ENCODE measurements at regions not wholly inside any gene's neighbourhood (a gene's known extent, or its start where the extent isn't known, plus 50 kb on each side); places are given as distances from the start of the nearest gene placed in this dataset.

GRCh38 chr2:121860758-121861227, 105.3 kb downstream of the TSN start:
- DNase-seq (ENCODE audit: low read depth) = no peak

DNA sequence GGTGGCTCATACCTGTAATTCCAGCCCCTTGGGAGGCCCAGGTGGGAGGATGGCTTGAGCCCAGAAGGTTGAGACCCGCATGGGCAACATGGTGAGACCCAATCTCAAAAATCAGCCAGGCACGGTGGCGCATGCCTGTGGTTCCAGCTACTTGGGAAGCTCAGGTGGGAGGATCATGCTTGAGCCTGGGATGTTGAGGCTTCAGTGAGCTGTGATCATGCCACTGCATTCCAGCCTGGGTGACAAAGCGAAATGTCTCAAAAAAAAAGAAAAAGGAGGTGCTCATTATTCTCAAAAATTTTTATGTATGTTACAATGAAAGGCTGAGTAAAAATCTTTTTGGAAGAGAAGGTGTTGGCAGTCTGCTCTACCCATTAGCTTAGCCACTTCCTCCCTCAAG, 106.8 kb downstream of the TSN start:
- no peak for DNase-seq (ENCODE audit: low read depth)

DNA sequence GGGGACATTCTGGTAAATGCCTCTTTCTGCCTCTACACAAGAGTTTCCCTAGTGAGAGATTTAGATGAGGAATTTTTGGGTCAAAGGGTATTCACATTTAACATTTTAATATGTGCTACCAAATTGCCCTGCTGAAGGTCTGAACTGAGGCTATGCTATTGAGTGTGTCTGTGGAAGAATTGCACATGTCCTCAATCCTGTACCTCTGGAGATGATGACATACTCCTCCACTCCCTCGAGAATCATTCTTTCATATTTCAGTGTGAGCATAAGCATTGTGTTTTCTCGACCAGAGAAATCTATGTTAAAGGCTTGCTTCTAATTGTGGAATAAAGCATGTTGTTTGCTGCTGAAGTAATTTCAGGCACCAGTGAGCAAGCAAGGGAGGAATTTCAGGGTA, 110.5 kb downstream of the TSN start:
- no peak for DNase-seq (ENCODE audit: low read depth)

- DNase-seq (ENCODE audit: low read depth) = no peak
Observed at GRCh38 chr2:121866789-121867188, 111.3 kb downstream of the TSN start.

DNA sequence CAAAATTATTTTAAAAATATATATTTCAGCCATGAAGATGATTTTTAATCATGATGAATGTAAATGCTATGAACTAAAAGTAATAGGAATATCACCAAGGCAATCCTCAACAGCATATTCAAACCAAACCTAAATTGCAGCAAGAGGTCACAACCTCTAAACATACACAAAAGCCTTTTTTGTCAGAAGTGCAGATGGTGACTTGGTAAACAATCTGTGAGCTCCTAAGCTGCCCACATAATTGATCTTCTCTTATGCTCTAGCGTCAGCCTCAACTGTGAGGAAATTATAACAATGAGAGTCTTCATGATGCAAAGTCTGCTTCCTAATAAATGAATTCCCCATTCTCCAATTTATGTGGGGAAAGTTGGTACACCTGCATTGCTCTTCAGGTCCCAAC, 113.2 kb downstream of the TSN start:
- DNase-seq (ENCODE audit: low read depth) = no peak

GRCh38 chr2:121869363-121869762, 113.9 kb downstream of the TSN start:
- DNase-seq (ENCODE audit: low read depth) = no peak

DNA sequence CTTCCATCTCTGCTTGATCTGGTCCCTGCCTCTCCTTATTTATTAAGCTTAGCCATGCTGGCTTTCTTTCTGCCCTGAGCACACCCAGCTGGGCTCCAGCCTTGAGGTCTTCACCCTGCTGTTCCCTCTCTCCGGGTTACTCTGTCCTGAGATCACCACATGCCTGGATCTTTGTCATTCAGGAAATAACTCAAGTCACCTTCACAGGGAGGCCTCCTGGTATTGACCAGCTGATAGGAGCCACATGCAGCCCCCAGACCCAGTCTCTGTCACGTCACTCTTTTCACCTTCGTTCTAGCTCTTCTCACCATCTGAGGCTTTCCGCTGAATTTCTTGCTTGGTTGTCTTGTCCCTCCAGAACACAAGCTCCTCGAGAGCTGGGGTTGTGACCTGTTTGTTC, 114.4 kb downstream of the TSN start:
- no peak for DNase-seq (ENCODE audit: low read depth)

DNA sequence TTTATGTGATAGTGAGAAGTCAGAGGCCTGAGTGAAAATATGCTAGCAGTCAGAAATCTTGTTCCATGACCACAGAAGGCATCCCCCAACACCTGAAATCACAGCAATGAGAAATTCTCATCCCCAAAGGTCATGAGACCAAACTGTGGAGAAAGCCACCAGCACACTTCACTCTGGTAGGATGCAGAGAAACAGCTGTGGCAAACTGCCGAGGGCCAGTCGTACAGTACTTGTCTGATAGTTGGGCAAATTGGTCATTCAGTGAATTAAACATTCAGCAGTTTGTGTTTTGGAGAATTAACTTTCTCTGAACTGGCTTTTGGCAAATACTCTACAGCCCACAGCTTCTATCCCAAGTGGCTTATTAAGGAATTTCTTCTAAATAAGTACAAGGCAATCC, 117.2 kb downstream of the TSN start:
- DNase-seq (ENCODE audit: low read depth) = no peak

GRCh38 chr2:121873864-121874263, 118.4 kb downstream of the TSN start:
- DNase-seq (ENCODE audit: low read depth) = no peak

GRCh38 chr2:121875585-121876185, 120.2 kb downstream of the TSN start:
- no peak for DNase-seq (ENCODE audit: low read depth)

DNA sequence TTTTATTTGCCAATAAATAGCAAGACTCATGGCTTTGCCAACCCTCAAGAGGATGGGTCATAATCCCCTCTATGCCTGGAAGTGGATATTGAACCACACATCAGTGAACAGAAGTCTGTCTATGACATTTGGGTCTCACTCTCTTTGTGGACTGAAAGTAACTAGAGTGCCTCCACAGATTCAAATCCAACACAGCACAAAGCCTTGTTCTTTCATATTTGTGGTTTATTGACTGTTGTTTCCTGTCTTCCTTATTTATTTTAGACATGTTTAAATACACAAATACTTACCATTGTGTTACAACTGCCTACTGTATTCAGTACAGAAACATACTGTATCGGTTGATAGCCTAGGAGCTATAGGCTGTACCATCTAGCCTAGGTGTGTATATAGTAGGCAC, 121.9 kb downstream of the TSN start:
- DNase-seq (ENCODE audit: low read depth) = no peak

DNA sequence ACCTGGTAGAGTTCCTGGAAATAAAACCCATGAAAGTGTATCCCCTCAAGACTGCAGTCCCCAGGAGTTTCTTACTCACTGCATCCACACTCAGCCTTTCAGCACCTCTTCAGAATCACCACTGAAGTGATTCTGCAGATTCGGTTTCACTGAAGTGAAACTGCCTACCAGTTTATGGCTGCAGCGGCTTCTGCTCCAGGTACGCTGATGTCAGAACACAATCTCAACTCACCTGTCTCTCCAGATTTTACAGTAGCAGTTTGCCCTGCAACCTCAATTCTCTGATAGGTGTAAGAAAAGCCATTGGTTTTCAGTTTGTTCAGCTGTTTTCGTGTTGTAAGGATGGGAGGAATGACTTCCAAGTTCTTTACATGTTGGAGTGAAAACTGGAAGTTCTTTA, 124.8 kb downstream of the TSN start:
- no peak for DNase-seq (ENCODE audit: low read depth)

- DNase-seq (ENCODE audit: low read depth) = no peak
Observed at GRCh38 chr2:121881038-121881437, 125.6 kb downstream of the TSN start.

DNA sequence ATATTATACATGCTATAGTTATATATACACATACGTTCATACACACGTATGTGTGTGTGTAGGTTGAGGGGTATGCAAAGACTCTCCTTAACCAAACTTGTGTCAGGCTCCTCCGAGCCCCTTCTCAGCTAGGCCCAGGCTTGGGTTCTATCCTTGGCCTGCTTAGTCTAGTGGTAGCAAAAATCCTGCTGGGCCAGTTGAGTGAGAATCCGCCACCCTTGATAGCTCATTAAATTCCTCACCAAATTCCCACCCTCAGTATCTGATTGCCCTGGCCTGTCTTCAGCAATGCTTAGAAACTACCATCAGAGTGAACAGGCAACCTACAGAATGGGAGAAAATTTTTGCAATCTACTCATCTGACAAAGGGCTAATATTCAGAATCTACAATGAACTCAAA, 126.5 kb downstream of the TSN start:
- DNase-seq (ENCODE audit: low read depth) = no peak

GRCh38 chr2:121884078-121884477, 128.6 kb downstream of the TSN start:
- no peak for DNase-seq (ENCODE audit: low read depth)

GRCh38 chr2:121884511-121884921, 129.1 kb downstream of the TSN start:
- DNase-seq (ENCODE audit: low read depth) = no peak

GRCh38 chr2:121886059-121886458, 130.6 kb downstream of the TSN start:
- no peak for DNase-seq (ENCODE audit: low read depth)

DNA sequence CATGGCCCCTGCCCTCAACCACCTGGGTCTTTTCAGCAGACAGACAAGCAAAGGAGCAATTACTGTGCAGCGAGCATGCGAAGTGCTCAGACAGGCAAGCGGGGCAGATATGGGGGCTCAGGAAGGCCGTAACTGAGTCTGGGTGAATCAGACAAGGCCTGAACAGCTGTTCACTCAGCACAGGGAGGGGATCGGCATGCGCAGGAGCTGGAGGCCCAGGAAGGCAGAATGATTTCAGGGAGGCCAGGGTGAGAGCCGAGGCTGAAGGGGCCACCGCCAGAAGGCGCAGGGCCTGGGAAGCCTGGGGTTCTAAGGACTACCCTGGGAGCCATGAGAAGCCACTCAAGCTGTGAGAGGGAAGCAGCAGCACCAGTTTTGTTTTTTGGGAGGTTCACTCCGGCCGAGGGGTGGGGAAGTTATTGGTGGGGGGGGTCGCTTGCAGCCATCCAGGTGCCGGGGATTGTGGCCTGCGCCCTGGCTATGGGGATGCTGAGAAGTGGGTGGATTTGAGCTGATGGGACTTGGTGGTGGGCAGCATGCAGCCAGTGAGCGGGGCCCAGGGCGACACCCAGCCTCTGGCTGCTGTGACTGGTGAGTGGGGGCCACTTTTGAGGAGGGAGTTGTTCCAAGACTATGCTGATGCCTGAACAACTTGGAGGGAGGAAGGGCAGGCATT, 132.2 kb downstream of the TSN start:
- no peak for DNase-seq (ENCODE audit: low read depth)

DNA sequence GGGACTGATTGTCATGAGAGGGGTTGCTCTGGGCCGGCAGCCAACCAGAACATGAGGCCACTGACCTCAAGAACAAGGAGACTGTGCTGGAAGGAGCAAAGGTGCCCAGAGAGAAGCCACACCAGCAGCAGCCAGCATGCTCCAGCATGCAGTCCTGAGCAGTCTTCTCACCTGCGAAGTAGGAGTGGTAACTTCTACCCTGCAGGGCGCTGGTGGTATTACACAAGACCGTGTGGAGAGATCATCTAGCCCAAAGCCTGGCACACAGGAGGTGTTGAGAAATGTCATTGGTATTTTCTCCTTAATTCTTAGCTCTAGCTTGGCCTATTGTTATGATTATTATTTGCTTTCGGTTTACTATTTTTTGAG, 132.7 kb downstream of the TSN start:
- DNase-seq (ENCODE audit: low read depth) = no peak

- DNase-seq (ENCODE audit: low read depth) = no peak
Observed at GRCh38 chr2:121890041-121890440, 134.6 kb downstream of the TSN start.

DNA sequence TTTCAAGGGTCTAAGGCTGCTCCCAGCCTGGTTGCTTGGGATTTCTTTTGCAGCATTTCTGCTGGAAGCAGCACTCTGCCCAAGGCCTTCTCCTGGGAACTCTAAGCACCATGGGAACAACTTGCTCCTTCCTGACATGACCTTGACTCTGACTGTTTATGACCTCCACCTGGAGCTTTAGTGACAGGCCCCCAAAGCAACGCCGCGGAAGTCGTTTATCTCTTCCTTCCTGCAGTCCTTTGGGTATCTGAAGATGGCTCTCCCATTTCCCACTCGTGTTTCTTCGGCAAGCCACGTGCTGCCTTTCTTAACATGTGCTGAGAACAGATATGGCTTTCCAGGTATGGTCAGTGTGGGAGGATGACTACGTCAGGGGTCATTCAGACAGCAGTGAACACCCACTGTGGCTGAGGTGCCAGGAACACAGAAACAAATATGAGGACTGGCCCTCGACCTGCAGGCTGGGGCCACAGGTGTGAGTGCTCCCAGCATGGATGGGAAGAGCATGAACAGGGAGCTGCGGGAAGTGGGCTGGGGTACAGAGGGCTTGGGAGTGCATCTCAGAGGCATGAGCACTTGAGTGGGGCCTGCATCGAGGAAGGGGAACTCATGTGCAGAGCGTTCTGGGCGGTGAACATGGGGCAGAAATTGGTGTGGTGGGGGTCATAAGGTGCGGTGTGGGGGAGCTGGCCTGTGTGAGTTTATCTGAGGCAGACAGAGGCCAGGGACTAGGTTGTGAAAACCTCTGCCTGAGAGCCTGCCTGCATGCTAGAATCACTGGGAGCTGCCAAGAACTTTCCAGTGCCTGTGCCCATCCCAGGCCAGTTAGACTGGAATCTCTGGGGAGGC, 140.5 kb downstream of the TSN start:
- DNase-seq (ENCODE audit: low read depth) = no peak

DNA sequence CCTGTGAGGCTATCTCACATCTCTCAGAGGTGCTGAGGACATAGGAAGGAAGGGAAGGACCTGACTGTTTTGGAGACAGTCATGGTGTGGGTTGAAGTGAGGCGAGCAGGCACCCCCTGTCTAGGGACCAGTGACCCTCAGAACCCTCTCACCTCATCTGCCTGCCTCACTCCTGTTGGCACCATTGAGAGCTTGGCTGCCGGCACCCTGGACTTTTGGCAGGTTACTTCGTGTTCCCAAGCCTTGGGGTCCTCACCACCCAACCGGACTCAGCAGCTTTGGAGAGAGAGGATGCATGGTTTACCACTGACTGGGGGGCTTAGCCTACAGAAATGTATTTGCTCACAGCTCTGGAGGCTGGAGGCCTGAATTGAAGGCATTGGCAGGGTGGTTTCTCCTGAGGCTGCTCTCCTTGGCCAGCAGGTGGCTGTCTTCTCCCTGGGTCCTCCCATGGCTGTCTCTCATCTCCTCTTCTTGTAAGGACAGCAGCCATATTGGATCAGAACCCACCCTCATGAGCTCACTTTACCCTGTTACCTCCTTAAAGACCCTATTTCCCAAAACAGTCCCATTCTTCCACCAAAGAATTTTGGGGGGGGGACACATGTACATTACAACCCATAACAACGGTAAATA, 142.0 kb downstream of the TSN start:
- DNase-seq (ENCODE audit: low read depth) = no peak

- no peak for DNase-seq (ENCODE audit: low read depth)
Observed at GRCh38 chr2:121898483-121898882, 143.0 kb downstream of the TSN start.

All from stimulated activated CD8-positive, alpha-beta memory T cell treated with anti-CD3 and anti-CD28 coated beads, Interleukin-12 subunit alpha, Interleukin-12 subunit beta, amount 100 ng/mL, for 4 hours (primary cell).